C1 segment of cervical spinal cord (tissue), 14 donors: ENCODE measurements at regions not wholly inside any gene's neighbourhood (a gene's known extent, or its start where the extent isn't known, plus 50 kb on each side); places are given as distances from the start of the nearest gene placed in this dataset.

ENCODE experiments used
- DNase-seq, 14 donors: peaks; one replicate each; lab custom pipeline; 2025; lab: John Stamatoyannopoulos, UW

DNA sequence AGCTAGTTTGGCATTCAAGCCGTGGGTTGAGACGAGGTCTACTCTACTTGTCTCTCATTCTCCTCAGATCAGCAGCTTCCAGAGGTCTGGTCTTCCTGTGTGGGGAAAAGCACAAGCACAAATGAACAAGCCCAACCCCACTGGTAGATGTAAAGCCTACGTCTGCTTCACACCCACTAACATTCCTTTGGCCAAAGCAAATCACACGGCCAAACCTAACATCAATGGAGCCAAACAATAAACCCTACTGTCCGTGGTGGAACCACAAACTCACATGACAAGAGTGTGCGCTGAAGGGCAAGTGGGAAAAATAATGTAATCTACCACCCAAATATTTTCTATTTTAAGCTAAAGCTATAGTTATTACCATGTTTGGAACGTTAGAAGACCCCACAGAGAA lies 179.3 kb upstream of the MGAT5 start:
- no peak for DNase-seq

DNA sequence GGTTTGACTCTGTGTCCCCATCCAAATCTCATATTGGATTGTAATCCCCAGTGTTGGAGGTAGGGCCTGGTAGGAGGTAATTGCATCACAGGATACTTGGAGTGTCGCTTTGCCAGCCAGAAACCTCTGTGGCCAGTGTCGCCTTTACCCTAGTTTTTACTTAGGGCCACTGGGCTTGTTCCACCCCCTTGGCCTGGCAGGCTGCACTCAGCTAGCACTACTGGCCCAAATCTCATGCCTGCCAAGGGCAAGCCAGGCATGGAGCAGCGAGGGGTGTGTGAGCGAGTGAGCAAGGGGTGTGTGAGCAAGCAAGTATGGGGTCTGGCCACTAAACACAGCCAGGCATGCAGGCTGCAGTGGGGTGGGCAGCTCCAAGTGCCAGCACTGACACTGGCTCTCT lies 178.7 kb upstream of the MGAT5 start:
- DNase-seq, result peak in 1 of 14 donors; percentile 9

DNA sequence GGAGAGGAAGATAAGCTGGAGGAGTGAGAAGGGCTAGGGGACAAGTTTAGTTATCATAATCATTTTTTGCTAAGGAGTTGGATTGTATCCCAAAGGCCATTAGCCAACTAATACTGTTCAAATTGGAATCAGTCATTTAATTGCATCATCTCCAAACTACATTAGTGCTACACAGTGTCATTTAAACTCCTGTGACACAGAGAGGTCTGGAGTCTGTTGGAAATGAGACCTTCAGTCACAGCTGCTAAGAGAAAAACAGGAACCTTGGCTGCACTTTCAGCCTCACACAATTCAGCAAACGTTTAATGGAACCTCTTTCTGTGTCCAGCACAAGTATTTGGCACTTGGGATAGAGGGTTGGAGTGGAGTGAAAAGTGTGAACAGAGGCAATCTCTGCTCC lies 175.5 kb upstream of the MGAT5 start:
- peak in 1 of 14 donors; percentile 6 for DNase-seq

DNA sequence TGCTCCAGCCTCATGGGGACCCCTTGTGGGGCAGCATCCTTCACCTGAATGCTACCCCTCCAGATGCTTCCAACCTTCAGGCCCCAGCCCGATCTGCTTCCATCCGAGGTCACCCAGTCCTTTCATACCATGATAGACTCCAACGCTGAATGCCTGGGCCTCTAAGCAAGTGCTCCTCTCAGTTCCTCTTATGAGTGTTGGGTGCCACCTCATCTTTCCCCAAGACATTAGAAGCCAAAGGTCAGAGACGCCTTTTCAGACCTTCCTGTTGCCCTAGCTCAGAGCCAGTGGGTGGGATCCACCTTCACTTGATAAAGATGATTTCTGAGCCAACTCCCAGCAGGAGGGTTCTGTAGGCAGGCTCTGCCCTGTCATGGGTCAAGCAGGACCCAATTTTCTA lies 174.5 kb upstream of the MGAT5 start:
- DNase-seq, result no peak

- no peak for DNase-seq
Observed at GRCh38 chr2:134080386-134081089, 173.3 kb upstream of the MGAT5 start.

DNA sequence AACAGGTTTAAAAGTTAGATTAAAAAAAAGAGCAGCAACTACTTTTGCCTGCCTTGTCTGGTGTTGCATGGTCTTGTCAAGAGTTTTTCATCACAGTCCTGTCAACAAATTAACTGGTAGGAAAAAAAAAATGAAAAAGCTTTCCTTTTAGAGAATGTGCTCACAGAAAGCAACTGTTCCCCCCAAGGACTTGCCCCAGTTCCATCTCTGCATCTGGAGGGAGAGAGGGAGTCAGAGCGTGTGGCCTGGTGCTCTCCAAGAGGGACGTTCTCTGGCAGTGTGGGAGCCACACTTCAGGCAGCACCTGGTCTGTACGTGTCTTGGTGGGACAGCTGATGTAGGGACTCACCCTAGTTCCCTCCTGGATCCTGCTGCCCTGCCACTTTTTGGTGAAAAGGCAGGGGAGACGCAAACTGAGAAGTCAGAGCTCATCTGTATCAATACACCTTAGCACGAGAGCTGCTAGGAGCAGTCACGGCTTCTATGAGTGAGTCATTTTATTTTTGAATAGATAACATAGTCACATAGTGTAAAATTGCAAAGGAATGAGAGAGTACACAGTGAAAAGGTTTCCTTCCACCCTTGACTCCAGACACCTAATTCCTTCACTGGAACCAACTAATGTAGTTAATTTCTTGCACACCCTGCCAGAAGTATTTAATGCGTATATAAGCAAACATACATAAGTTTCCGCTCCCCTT lies 172.5 kb upstream of the MGAT5 start:
- DNase-seq, result no peak

DNA sequence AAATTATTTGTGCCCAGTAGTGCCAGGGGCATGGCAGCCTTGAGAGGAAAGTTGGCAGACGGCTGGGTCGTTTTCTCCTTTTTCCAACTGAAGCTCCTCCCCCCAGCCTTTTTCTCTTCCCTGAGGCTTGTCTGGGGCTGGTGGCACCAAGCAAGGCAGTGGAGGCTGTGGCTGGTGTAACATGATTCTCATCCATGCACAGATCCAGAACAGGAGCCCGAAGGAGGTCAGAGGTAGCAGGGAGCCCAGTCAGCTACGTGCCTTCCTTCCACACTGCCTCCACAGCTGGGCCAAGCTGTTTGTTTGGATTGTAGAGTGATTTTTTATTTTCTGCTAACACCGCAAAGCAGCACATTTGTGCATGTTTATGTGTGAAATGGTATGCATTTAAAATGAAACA lies 170.3 kb upstream of the MGAT5 start:
- DNase-seq, result no peak

DNA sequence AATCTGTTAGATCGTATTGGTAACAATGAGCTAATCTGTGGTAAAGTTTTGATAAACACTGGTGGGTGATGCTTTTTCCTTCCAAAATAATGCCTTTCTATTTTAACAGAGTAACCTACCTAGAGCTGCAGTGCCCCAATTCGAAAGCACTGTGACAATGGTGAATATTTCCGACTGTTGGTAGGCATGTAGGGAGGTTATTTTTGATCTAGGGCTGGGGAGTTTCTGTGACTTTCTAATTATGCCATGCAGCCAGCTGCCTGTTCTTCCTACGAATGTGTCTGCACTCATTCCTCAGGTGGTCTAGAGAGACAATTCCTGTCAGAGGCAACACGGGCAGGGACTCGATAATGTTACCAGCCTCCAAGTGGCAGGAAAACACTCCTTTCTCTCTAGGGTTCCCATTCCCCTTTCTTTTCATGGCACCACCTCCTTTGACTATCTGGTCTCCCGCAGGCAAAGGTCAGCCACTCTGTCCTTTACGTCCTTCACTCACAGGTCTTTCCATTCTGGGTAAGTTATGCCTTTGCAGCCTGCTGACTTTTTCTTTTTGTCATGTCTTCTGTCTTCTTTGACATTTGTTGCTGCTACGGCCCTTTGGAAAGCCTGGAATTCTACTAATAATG lies 167.2 kb upstream of the MGAT5 start:
- no peak for DNase-seq

DNA sequence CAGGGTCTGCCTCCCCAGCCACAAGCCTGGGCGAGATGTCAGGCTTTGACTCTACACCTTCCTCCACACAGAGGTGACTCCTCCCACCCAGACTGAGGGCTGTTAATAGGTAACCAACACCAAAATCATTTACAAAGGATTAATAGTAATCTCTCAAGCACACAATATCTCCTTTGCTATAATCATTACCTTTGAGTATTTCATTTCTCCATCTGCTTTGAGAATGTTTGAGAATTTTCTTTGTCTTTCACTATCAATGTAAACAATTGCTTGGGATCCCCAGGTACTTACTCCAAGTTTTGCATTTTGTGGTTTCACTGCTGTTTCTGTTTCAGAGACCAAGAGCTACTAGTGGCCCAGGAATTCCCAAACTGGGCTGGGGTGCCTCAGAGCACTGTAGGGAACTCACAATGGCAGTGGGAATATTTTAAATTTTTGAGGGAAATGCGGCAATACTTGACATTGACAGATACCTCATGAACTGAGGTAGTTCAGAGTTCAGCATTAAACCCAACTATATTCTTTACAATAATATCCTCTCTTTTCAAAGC lies 166.4 kb upstream of the MGAT5 start:
- no peak for DNase-seq

- DNase-seq, result no peak
Observed at GRCh38 chr2:134089454-134089853, 164.4 kb upstream of the MGAT5 start.

DNA sequence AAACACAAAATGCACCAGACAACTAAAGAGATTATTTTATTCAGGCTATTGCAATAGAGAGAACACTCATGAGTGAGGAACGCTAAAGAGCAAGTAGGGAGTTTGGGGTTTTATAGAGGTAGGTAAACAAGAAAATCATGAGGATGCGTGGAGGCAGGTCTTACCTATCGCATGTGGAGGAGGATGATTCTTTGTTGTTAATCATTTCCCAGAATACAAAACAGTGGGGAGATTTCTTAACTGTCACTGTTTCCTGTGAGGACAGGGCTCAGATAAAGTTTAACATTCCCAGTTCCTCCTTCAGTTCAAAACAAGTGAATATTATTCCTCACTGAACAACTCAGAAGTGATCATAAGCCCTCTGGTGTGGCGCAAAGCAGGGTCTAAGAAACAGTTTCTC lies 156.1 kb upstream of the MGAT5 start:
- DNase-seq, result no peak

- DNase-seq, result no peak
Observed at GRCh38 chr2:134098321-134098720, 155.6 kb upstream of the MGAT5 start.

GRCh38 chr2:134099273-134099672 lies 154.6 kb upstream of the MGAT5 start:
- DNase-seq, result no peak

DNA sequence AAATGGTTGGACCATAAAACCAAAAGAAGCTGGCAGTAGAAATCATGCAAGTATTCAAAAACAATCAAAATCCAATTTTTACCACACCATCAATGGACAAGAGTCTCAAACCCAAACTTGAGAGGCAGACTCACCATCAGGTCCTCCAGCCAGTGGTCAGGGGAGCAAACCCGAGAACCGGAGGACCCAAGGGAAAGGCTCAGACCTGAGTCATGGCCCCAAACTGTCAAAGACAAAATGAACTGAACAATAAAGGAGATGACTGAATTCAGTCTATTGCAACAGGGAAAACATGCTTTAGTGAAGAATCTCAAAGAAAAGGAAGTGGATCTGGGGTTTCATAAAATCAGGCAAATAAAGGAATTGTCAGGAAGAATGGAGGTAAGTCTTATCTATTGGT lies 150.7 kb upstream of the MGAT5 start:
- DNase-seq, result no peak

DNA sequence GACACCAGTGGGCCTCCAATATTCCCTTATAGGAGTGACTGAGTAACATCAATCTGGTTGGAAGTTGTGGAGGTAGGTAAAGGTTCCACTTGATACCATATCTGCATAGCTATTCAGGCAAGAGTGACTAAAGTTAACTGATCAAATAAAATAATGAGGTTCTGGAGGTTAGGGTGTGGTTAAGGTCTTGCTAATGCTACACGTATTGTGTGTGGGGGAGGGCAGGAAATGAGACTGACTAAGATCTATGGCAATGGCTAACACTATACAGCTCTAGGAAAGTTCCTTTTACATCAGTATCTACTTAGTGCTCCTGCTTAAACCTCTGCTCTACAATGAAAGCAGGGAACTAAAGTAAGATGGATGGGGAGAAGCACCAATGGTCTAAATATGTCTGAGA lies 149.1 kb upstream of the MGAT5 start:
- no peak for DNase-seq

DNA sequence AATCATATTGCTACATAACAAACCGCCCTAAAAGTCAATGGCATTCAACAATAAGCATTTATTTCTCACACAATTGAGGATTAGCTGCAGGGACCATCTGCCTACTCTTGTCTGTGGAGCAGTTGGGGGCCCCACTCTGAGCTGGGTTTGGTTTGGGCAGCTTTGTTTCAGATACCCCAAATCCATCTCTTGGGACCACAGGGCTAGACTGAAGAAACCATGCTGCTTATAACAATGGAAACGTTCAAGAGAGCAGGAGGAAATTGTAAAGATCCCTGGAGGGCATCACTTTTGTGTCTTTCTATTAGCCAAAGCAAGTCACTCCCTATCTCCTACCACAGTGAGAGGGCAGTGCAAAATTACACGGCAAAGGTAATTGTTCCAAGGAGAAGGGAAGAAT lies 146.5 kb upstream of the MGAT5 start:
- no peak for DNase-seq

GRCh38 chr2:134108113-134108512 lies 145.8 kb upstream of the MGAT5 start:
- no peak for DNase-seq

DNA sequence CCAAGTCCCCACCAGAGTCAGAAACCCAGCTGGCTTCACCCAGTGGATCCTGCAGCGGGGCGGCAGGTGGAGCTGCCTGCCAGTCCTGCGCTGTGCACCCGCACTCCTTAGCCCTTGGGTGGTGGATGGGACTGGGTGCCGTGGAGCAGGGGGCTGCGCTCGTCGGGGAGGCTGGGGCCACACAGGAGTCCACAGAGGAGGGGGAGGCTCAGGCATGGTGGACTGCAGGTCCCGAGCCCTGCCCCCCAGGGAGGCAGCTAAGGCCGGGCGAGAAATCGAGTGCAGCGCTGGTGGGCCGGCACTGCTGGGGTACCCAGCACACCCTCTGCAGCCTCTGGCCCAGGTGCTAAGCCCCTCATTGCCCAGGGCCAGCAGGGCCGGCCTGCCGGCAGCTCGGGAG lies 144.6 kb upstream of the MGAT5 start:
- no peak for DNase-seq

- DNase-seq, result no peak
Observed at GRCh38 chr2:134109725-134110124, 144.1 kb upstream of the MGAT5 start.

DNA sequence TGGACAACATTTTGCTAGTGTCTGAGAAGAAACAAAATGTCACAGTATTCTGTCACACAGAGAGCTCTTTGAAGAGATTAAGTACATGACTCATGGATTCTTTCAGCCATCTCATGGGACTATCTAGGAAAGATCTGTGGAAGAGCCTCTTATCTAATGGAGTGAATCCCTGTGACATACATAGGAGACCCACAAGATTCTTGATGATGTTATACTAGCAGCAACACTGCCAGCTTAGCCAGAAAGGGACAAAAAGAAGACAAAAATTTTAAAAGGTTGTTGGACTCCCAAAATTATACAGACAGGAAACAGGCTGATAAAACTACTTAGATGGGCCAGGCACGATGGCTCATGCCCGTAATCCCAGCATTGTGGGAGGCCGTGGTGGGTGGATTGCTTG lies 143.3 kb upstream of the MGAT5 start:
- DNase-seq, result no peak

- DNase-seq, result no peak
Observed at GRCh38 chr2:134117676-134118075, 136.2 kb upstream of the MGAT5 start.

GRCh38 chr2:134118279-134119116 lies 135.4 kb upstream of the MGAT5 start:
- DNase-seq, result peak in 12 of 14 donors; percentile 29 to 81 (median 69)
